ENCODE measurements at regions not wholly inside any gene's neighbourhood (a gene's known extent, or its start where the extent isn't known, plus 50 kb on each side); places are given as distances from the start of the nearest gene placed in this dataset.
"Not testable (repeated sequence)": the region's sequence is repeated elsewhere in the genome, so short reads cannot be mapped to it uniquely, and the experiment has no call there.

GRCh38 chr18:39244242-39244641, 1678.6 kb upstream of the CELF4 start:
- no peak for DNase-seq (ENCODE audit: extremely low read depth, low read depth, low spot score)

GRCh38 chr18:39241534-39241933, 1675.9 kb upstream of the CELF4 start:
- DNase-seq (ENCODE audit: extremely low read depth, low read depth, low spot score), result no peak

GRCh38 chr18:39238981-39239660, 1673.5 kb upstream of the CELF4 start:
- DNase-seq (ENCODE audit: extremely low read depth, low read depth, low spot score), result no peak

- no peak for DNase-seq (ENCODE audit: extremely low read depth, low read depth, low spot score)
Observed at GRCh38 chr18:39235118-39235719, 1669.6 kb upstream of the CELF4 start.

GRCh38 chr18:39232937-39233336, 1667.3 kb upstream of the CELF4 start:
- no peak for DNase-seq (ENCODE audit: extremely low read depth, low read depth, low spot score)

- DNase-seq (ENCODE audit: extremely low read depth, low read depth, low spot score), result no peak
Observed at GRCh38 chr18:39232490-39232889, 1666.9 kb upstream of the CELF4 start.

GRCh38 chr18:39230086-39230803, 1664.6 kb upstream of the CELF4 start:
- DNase-seq (ENCODE audit: extremely low read depth, low read depth, low spot score), result no peak

- not testable (repeated sequence) for DNase-seq (ENCODE audit: extremely low read depth, low read depth, low spot score)
Observed at GRCh38 chr18:39227769-39228168, 1662.2 kb upstream of the CELF4 start.

GRCh38 chr18:39225373-39225772, 1659.8 kb upstream of the CELF4 start:
- DNase-seq (ENCODE audit: extremely low read depth, low read depth, low spot score), result no peak

GRCh38 chr18:39223283-39223682, 1657.7 kb upstream of the CELF4 start:
- DNase-seq (ENCODE audit: extremely low read depth, low read depth, low spot score), result no peak

- no peak for DNase-seq (ENCODE audit: extremely low read depth, low read depth, low spot score)
Observed at GRCh38 chr18:39215920-39216319, 1650.3 kb upstream of the CELF4 start.

- no peak for DNase-seq (ENCODE audit: extremely low read depth, low read depth, low spot score)
Observed at GRCh38 chr18:39211461-39211860, 1645.9 kb upstream of the CELF4 start.

- no peak for DNase-seq (ENCODE audit: extremely low read depth, low read depth, low spot score)
Observed at GRCh38 chr18:39209173-39209572, 1643.6 kb upstream of the CELF4 start.

- no peak for DNase-seq (ENCODE audit: extremely low read depth, low read depth, low spot score)
Observed at GRCh38 chr18:39208729-39209128, 1643.1 kb upstream of the CELF4 start.

- DNase-seq (ENCODE audit: extremely low read depth, low read depth, low spot score), result no peak
Observed at GRCh38 chr18:39208190-39208589, 1642.6 kb upstream of the CELF4 start.

- not testable (repeated sequence) for DNase-seq (ENCODE audit: extremely low read depth, low read depth, low spot score)
Observed at GRCh38 chr18:39206398-39207103, 1641.0 kb upstream of the CELF4 start.

GRCh38 chr18:39205565-39206195, 1640.1 kb upstream of the CELF4 start:
- no peak for DNase-seq (ENCODE audit: extremely low read depth, low read depth, low spot score)

GRCh38 chr18:39200153-39200552, 1634.6 kb upstream of the CELF4 start:
- DNase-seq (ENCODE audit: extremely low read depth, low read depth, low spot score), result no peak

- no peak for DNase-seq (ENCODE audit: extremely low read depth, low read depth, low spot score)
Observed at GRCh38 chr18:39199231-39199855, 1633.7 kb upstream of the CELF4 start.

GRCh38 chr18:39198376-39198775, 1632.8 kb upstream of the CELF4 start:
- no peak for DNase-seq (ENCODE audit: extremely low read depth, low read depth, low spot score)

All from glomerular endothelial cell (primary cell).